PC-3 (cell line): ENCODE measurements at regions not wholly inside any gene's neighbourhood (a gene's known extent, or its start where the extent isn't known, plus 50 kb on each side); places are given as distances from the start of the nearest gene placed in this dataset.
"Not testable (repeated sequence)": the region's sequence is repeated elsewhere in the genome, so short reads cannot be mapped to it uniquely, and the experiment has no call there.

Source experiments
- ATAC-seq: fragments of 200-7000 bp; cut with Tn5 transposase; 2 replicates; pipeline ENCODE4 v1.9.1; 2020; ENCODE audit warnings: mild to moderate bottlenecking, moderate library complexity
- BruUV-seq: library from RNA; stranded (reverse); fragments of 400-500 nt; replicated peaks from 2 replicates; lab custom pipeline; 2021; lab: Mats Ljungman, UMichigan
- CTCF ChIA-PET: fragments of 300-600 bp; sonication (Branson Sonifier 250); formaldehyde crosslinking; loops from one replicate; lab custom pipeline; 2022; ENCODE audit warnings: antibody characterized with exemption; lab: Charles Lee
- POLR2A ChIA-PET: fragments of 300-600 bp; sonication (Branson Sonifier 250); formaldehyde crosslinking; loops from one replicate; lab custom pipeline; 2022; ENCODE audit warnings: antibody characterized with exemption; ENCODE audit not compliant: unreplicated experiment; lab: Charles Lee
- DNase-seq: peaks from one replicate; pipeline ENCODE4 v3.0.0-alpha.2; 2015
- H2AFZ ChIP-seq: fragments of 300-600 bp; sonication (generic); 2 replicates; pipeline ENCODE4 v1.6.0; 2016; ENCODE audit warnings: antibody characterized with exemption, low read length
- H3F3A ChIP-seq: fragments of 300-600 bp; sonication (generic); one replicate; pipeline ENCODE4 v1.6.0; 2017; ENCODE audit warnings: antibody characterized with exemption, low read length, control low read depth, mild to moderate bottlenecking; ENCODE audit not compliant: unreplicated experiment
- H3K27ac ChIP-seq: fragments of 300-600 bp; sonication (generic); 2 replicates; pipeline ENCODE4 v1.5.1; 2016; ENCODE audit warnings: mild to moderate bottlenecking, low read length
- H3K27me3 ChIP-seq: fragments of 300-600 bp; sonication (generic); 2 replicates; pipeline ENCODE4 v1.6.1; 2016; ENCODE audit warnings: low read length, mixed read lengths
- H3K36me3 ChIP-seq: fragments of 300-600 bp; sonication (generic); 2 replicates; pipeline ENCODE4 v1.6.1; 2016; ENCODE audit warnings: low read depth, mixed run types, low read length, mixed read lengths
- H3K4me1 ChIP-seq: fragments of 300-600 bp; sonication (generic); 2 replicates; pipeline ENCODE4 v1.5.1; 2016; ENCODE audit warnings: low read length; ENCODE audit not compliant: insufficient read depth
- H3K4me2 ChIP-seq: fragments of 300-600 bp; sonication (generic); 2 replicates; pipeline ENCODE4 v1.6.0; 2016; ENCODE audit warnings: low read length
- H3K4me3 ChIP-seq: fragments of 300-600 bp; sonication (generic); 2 replicates; pipeline ENCODE4 v1.5.1; 2016; ENCODE audit warnings: mild to moderate bottlenecking, low read length, mixed read lengths
- H3K79me2 ChIP-seq: fragments of 300-600 bp; sonication (generic); 2 replicates; pipeline ENCODE4 v1.6.1; 2017; ENCODE audit warnings: low read length, mixed read lengths
- H3K9ac ChIP-seq: fragments of 300-600 bp; sonication (generic); 2 replicates; pipeline ENCODE4 v1.6.0; 2016; ENCODE audit warnings: mild to moderate bottlenecking, low read length
- H3K9me2 ChIP-seq: fragments of 300-600 bp; sonication (generic); replicated peaks from 2 replicates; pipeline ENCODE4 v1.6.1; 2016; ENCODE audit warnings: mixed run types, low read length, mixed read lengths
- H3K9me3 ChIP-seq: fragments of 300-600 bp; sonication (generic); 2 replicates; pipeline ENCODE4 v1.6.1; 2016; ENCODE audit warnings: low read length, mixed read lengths
- H4K20me1 ChIP-seq: fragments of 300-600 bp; sonication (generic); 2 replicates; pipeline ENCODE4 v1.6.1; 2016; ENCODE audit warnings: low read length, mixed read lengths
- EZH2 ChIP-seq: fragments of 300-600 bp; sonication (generic); IDR thresholded peaks from one replicate; pipeline ENCODE4 v1.6.1; 2017; ENCODE audit warnings: antibody characterized with exemption, mild to moderate bottlenecking, low read length; ENCODE audit not compliant: unreplicated experiment
- EZH2phosphoT487 ChIP-seq: fragments of 300-600 bp; sonication (generic); IDR thresholded peaks from 2 replicates; pipeline ENCODE4 v1.6.1; 2018; ENCODE audit warnings: mild to moderate bottlenecking, antibody characterized with exemption, low read length, borderline replicate concordance
- intact Hi-C: fragments of 100-400 bp; cut with micrococcal nuclease; formaldehyde crosslinking; loops from 2 replicates; pipeline ENCODE4 v1.9.0; 2023
- TF ChIP-seq, protein P1 (sequence below): fragments of 300-600 bp; sonication (generic); conservative IDR thresholded peaks from 2 replicates; pipeline ENCODE4 v1.5.1; 2017; ENCODE audit warnings: antibody characterized with exemption, low read depth, mild to moderate bottlenecking, low read length

DNA sequence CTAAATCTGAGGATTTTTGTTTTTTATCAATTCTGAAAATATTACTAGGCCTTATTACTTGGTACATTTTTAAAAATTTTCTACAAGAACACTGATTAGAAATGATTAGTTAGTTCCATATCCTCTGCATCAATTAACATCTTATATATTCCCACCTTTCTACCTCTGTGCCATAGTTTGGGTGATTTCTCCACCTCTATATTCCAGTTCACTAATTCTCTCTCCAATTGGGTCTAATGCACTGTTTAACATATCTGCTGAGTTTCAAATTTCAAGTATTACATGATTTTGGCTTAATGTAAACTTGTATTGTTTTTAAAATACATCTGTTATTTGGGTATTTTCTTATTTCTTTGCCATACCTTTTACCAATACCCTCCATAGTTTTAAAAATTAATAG lies 705.7 kb upstream of the SALL3 start:
- CTCF ChIA-PET: no interaction called here
- Histone ChIP-seq H3K27me3 (peaks cover 13% of the 10 kb centered on the region), H3K9ac (no peak overlapping the region), H3K4me2 (no peak overlapping the region), H3K27ac (no peak overlapping the region), H3K9me3 (peaks cover 9% of the 10 kb centered on the region; the same call in 1 of the 2 replicates), H3K79me2 (no peaks in the 10 kb centered on the region), H3K36me3 (no peaks in the 10 kb centered on the region), H3K9me2 (no peaks in the 10 kb centered on the region), H3F3A (no peaks in the 10 kb centered on the region), H3K4me1 (no peaks in the 10 kb centered on the region), H3K4me3 (no peak overlapping the region), H2AFZ (no peak overlapping the region), H4K20me1 (no peaks in the 10 kb centered on the region)
- ATAC-seq (no peak), DNase-seq (no peak)
- TF ChIP-seq EZH2phosphoT487 (no peak), EZH2 (no peak)
- TF ChIP-seq, protein P1, sequence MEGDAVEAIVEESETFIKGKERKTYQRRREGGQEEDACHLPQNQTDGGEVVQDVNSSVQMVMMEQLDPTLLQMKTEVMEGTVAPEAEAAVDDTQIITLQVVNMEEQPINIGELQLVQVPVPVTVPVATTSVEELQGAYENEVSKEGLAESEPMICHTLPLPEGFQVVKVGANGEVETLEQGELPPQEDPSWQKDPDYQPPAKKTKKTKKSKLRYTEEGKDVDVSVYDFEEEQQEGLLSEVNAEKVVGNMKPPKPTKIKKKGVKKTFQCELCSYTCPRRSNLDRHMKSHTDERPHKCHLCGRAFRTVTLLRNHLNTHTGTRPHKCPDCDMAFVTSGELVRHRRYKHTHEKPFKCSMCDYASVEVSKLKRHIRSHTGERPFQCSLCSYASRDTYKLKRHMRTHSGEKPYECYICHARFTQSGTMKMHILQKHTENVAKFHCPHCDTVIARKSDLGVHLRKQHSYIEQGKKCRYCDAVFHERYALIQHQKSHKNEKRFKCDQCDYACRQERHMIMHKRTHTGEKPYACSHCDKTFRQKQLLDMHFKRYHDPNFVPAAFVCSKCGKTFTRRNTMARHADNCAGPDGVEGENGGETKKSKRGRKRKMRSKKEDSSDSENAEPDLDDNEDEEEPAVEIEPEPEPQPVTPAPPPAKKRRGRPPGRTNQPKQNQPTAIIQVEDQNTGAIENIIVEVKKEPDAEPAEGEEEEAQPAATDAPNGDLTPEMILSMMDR: no peak
- BruUV-seq: no TSS peak
- POLR2A ChIA-PET: no interaction called here
- intact Hi-C loops: no loop called here

DNA sequence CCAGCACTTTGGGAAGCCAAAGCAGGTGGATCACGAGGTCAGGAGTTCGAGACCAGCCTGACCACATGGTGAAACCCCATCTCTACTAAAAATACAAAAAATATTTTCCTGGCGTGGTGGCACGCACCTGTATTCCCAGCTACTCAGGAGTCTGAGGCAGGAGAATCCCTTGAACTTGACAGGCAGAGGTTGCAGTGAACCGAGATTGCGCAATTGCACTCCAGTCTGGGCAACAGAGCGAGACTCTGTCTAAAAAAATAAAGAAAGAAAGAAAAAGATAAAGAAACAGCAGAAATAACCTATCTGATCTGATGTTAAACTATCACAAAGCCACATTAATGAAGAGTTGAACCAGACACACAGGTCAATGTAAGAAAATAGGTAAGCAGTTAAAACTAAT lies 696.2 kb upstream of the SALL3 start:
- BruUV-seq, H3K36me3 ChIP-seq, DNase-seq, H2AFZ ChIP-seq, H3K79me2 ChIP-seq, H3F3A ChIP-seq, H3K9me3 ChIP-seq, H4K20me1 ChIP-seq, H3K4me3 ChIP-seq, ATAC-seq, H3K27ac ChIP-seq, POLR2A ChIA-PET, H3K4me2 ChIP-seq, intact Hi-C loops, H3K27me3 ChIP-seq, H3K9me2 ChIP-seq, H3K9ac ChIP-seq, CTCF ChIA-PET, H3K4me1 ChIP-seq: not testable (repeated sequence)

- no peaks in the 10 kb centered on the region for H3F3A ChIP-seq
- H4K20me1 ChIP-seq: no peaks in the 10 kb centered on the region
- H3K9me2 ChIP-seq: no peaks in the 10 kb centered on the region
- no peaks in the 10 kb centered on the region for H3K9me3 ChIP-seq
- POLR2A ChIA-PET: no interaction called here
- no peak overlapping the region for H2AFZ ChIP-seq
- no peaks in the 10 kb centered on the region for H3K79me2 ChIP-seq
- no peak overlapping the region for H3K27ac ChIP-seq
- no peak overlapping the region for H3K4me2 ChIP-seq
- DNase-seq: no peak
- ATAC-seq: no peak
- no peaks in the 10 kb centered on the region for H3K4me1 ChIP-seq
- TF ChIP-seq EZH2 (no peak), EZH2phosphoT487 (no peak)
- TF ChIP-seq, protein P1: no peak
- CTCF ChIA-PET: no interaction called here
- peaks cover 65% of the 10 kb centered on the region for H3K27me3 ChIP-seq
- intact Hi-C loops: no loop called here
- no TSS peak for BruUV-seq
- no peaks in the 10 kb centered on the region for H3K36me3 ChIP-seq
- H3K4me3 ChIP-seq: no peak overlapping the region
- H3K9ac ChIP-seq: no peak overlapping the region
Measured at GRCh38 chr18:78292618-78293380, 686.8 kb upstream of the SALL3 start.
